MCF 10A (cell line): ENCODE measurements at regions not wholly inside any gene's neighbourhood (a gene's known extent, or its start where the extent isn't known, plus 50 kb on each side); places are given as distances from the start of the nearest gene placed in this dataset.

ENCODE experiments used
- BruUV-seq: library from RNA; stranded (reverse); fragments of 400-500 nt; replicated peaks from 2 replicates; lab custom pipeline; 2021; lab: Mats Ljungman, UMichigan
- CTCF ChIA-PET: fragments of 300-600 bp; sonication (Branson Sonifier 250); formaldehyde crosslinking; extraction: SDS; loops from one replicate; lab custom pipeline; 2021; ENCODE audit warnings: antibody characterized with exemption, inconsistent platforms; lab: Yijun Ruan, JAX
- POLR2A ChIA-PET: fragments of 300-600, 350-650 bp; sonication (Branson Sonifier 250); formaldehyde crosslinking; extraction: SDS; loops from one replicate; lab custom pipeline; 2020; ENCODE audit warnings: antibody characterized with exemption, inconsistent platforms; lab: Yijun Ruan, JAX
- DNase-seq: peaks from one replicate; pipeline ENCODE4 v3.0.0-alpha.2; 2018; ENCODE audit not compliant: unreplicated experiment
- H3K27ac Mint-ChIP-seq: one replicate; pipeline ENCODE4 v1.8.0; 2022; ENCODE audit warnings: mild to moderate bottlenecking, low read depth, mixed read lengths; ENCODE audit not compliant: unreplicated experiment
- H3K27me3 Mint-ChIP-seq: one replicate; pipeline ENCODE4 v1.8.0; 2022; ENCODE audit warnings: mixed read lengths; ENCODE audit not compliant: insufficient read depth, unreplicated experiment
- H3K36me3 Mint-ChIP-seq: one replicate; pipeline ENCODE4 v1.8.0; 2022; ENCODE audit warnings: mild to moderate bottlenecking, moderate library complexity, mixed read lengths; ENCODE audit not compliant: insufficient read depth, unreplicated experiment
- H3K4me1 Mint-ChIP-seq: one replicate; pipeline ENCODE4 v1.8.0; 2022; ENCODE audit warnings: mixed read lengths; ENCODE audit not compliant: insufficient read depth, unreplicated experiment
- H3K4me3 Mint-ChIP-seq: one replicate; pipeline ENCODE4 v1.8.0; 2022; ENCODE audit warnings: mild to moderate bottlenecking, moderate library complexity, mixed read lengths; ENCODE audit not compliant: unreplicated experiment
- H3K9me3 Mint-ChIP-seq: one replicate; pipeline ENCODE4 v1.8.0; 2022; ENCODE audit warnings: mixed read lengths; ENCODE audit not compliant: unreplicated experiment
- intact Hi-C: fragments of 100-400 bp; cut with micrococcal nuclease; formaldehyde crosslinking; loops from 2 replicates; pipeline ENCODE4 v1.14.1; 2022
- TF ChIP-seq, protein P1 (sequence below): fragments of 200-600 bp; IDR thresholded peaks from one replicate; pipeline ENCODE4 v1.8.0; 2022; ENCODE audit warnings: antibody characterized with exemption, mild to moderate bottlenecking; ENCODE audit not compliant: unreplicated experiment

DNA sequence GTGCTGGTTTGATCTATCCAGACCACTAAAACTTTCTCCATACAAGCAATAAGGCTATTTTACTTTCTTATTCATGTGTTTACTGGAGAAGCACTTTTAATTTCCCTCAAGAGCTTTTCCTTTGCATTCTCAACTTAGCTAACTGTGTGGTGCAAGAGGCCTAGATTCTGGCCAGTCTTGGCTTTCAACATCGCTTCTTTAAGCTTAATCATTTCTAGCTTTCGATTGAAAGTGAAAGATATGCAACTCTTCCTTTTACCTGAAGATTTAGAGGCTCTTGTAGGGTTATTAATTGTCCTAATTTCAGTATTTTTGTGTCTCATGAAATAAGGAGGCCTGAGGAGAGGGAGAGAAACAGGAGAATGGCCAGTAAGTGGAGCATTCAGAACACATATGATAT, 234.8 kb upstream of the GADL1 start:
- intact Hi-C loops: no loop called here
- no TSS peak for BruUV-seq
- Mint-ChIP-seq H3K36me3 (no peaks in the 10 kb centered on the region), H3K9me3 (no peaks in the 10 kb centered on the region), H3K4me1 (no peaks in the 10 kb centered on the region), H3K4me3 (no peak overlapping the region), H3K27ac (no peak overlapping the region), H3K27me3 (no peaks in the 10 kb centered on the region)
- DNase-seq: no peak
- TF ChIP-seq, protein P1, sequence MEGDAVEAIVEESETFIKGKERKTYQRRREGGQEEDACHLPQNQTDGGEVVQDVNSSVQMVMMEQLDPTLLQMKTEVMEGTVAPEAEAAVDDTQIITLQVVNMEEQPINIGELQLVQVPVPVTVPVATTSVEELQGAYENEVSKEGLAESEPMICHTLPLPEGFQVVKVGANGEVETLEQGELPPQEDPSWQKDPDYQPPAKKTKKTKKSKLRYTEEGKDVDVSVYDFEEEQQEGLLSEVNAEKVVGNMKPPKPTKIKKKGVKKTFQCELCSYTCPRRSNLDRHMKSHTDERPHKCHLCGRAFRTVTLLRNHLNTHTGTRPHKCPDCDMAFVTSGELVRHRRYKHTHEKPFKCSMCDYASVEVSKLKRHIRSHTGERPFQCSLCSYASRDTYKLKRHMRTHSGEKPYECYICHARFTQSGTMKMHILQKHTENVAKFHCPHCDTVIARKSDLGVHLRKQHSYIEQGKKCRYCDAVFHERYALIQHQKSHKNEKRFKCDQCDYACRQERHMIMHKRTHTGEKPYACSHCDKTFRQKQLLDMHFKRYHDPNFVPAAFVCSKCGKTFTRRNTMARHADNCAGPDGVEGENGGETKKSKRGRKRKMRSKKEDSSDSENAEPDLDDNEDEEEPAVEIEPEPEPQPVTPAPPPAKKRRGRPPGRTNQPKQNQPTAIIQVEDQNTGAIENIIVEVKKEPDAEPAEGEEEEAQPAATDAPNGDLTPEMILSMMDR: no peak
- POLR2A ChIA-PET: interaction anchor here (0.6 to 1.6 kb wide), 6 partner anchors 8 to 403 kb away, joined by 3 to 9 read pairs (median 3); no protein-coding TSS in a partner anchor
- CTCF ChIA-PET: interaction anchor here (0.9 to 2.2 kb wide), 11 partner anchors 11 to 1086 kb away, joined by 3 to 9 read pairs (median 5); no protein-coding TSS in a partner anchor

DNA sequence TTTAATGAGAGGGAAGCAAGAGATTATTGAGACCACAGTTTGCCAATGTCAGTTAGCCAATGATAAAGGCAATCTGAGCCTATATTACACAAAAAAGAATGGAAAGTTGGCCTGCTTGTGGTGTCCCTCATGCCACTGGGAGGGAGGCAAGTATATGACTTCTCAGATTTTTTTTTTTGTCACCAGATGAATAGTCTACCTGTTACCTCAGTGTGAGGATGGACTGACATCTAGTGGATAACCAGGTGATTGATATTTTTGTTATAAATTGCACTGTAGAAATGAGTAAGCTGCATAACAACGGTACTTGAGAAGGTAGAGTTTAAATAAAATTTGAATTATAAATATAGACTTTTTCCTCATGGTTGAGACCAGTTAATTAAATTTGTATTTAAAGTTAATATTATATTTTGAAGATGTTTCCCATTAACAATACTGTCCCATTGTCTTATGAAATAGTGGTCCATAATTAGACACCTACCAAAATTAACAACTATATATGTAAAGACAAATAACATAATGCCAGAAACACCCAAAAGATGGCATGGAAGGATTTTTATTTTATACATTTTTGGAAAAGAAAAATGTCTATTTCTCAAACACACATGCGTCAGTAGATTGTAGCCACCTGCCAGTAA, 237.8 kb upstream of the GADL1 start:
- no TSS peak for BruUV-seq
- intact Hi-C loops: loop anchor here (1.0 to 10.0 kb wide), 8 partner anchors 162 to 1120 kb away; partner anchors contain the start of gene STT3B
- no peak overlapping the region for H3K27ac Mint-ChIP-seq
- H3K27me3 Mint-ChIP-seq: no peaks in the 10 kb centered on the region
- ChIA-PET POLR2A (interaction anchor here (0.6 to 2.4 kb wide), 5 partner anchors 27 to 166 kb away, joined by 3 to 11 read pairs (median 4); no protein-coding TSS in a partner anchor), CTCF (interaction anchor here (0.6 to 2.7 kb wide), 27 partner anchors 11 to 1155 kb away, joined by 3 to 45 read pairs (median 4); no protein-coding TSS in a partner anchor)
- TF ChIP-seq, protein P1: peak; percentile 77
- H3K9me3 Mint-ChIP-seq: no peaks in the 10 kb centered on the region
- peak; percentile 65 for DNase-seq
- no peaks in the 10 kb centered on the region for H3K4me1 Mint-ChIP-seq
- no peak overlapping the region for H3K4me3 Mint-ChIP-seq
- H3K36me3 Mint-ChIP-seq: no peaks in the 10 kb centered on the region

DNA sequence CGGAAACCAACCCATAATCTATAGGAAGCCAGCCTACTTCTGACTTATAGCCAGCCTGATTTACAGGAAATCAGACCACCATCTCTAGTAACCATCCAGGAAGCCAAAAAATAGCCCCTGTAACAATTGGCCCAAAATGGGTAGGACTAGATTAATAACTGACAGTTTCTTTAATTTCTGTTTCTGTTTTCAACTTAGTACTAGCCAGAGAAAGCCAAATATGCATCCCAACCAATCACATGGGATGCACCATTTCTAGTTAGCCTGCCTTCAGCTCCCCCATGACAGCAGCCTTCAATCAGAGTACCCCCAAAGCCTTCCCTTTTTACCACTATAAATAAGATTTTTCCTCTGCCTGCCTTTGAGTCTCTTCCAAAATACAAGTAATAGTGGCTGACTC, 239.1 kb upstream of the GADL1 start:
- DNase-seq: no peak
- Mint-ChIP-seq H3K27ac (no peak overlapping the region), H3K4me3 (no peak overlapping the region), H3K9me3 (no peaks in the 10 kb centered on the region), H3K36me3 (no peaks in the 10 kb centered on the region), H3K4me1 (no peaks in the 10 kb centered on the region), H3K27me3 (no peaks in the 10 kb centered on the region)
- intact Hi-C loops: loop anchor here (5.0 to 10.0 kb wide), 4 partner anchors 401 to 1121 kb away; partner anchors contain the start of gene STT3B
- CTCF ChIA-PET: interaction anchor here (2.5 kb wide), 1 partner anchor 364 kb away, joined by 20 read pairs; no protein-coding TSS in a partner anchor
- TF ChIP-seq, protein P1: no peak
- POLR2A ChIA-PET: no interaction called here
- no TSS peak for BruUV-seq

DNA sequence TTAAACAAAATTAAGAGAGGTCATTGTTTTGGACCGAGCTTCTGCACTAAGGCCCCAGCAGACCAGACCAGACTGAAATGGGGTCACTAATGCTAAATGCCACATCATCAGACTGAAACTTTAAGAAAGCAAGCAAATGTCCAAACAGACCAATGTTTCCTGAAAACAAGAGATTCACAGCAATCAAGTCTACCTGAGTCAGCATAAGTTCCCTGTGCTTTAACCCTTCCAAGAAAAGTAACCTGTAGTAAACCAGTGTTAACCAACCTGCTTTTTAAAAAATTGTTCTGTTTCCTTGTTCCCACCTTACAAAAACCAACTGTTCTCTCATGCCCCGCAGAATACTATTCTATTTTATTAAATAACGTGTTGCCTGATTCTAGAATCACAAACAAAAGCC, 241.1 kb upstream of the GADL1 start:
- Mint-ChIP-seq H3K4me3 (no peak overlapping the region), H3K4me1 (no peaks in the 10 kb centered on the region), H3K27ac (no peak overlapping the region), H3K36me3 (no peaks in the 10 kb centered on the region), H3K9me3 (no peaks in the 10 kb centered on the region), H3K27me3 (no peaks in the 10 kb centered on the region)
- intact Hi-C loops: loop anchor here (10.0 kb wide), 2 partner anchors 399 to 1091 kb away; partner anchors contain the start of gene STT3B
- ChIA-PET CTCF (interaction anchor here (0.6 to 2.5 kb wide), 3 partner anchors 152 to 366 kb away, joined by 3 to 20 read pairs (median 4); no protein-coding TSS in a partner anchor), POLR2A (interaction anchor here (0.6 kb wide), 2 partner anchors 571 to 847 kb away, joined by 3 read pairs; no protein-coding TSS in a partner anchor)
- BruUV-seq: no TSS peak
- TF ChIP-seq, protein P1: no peak
- no peak for DNase-seq
